NCI-H460 (cell line): ENCODE measurements at regions not wholly inside any gene's neighbourhood (a gene's known extent, or its start where the extent isn't known, plus 50 kb on each side); places are given as distances from the start of the nearest gene placed in this dataset.
A peak's percentile ranks its signal among the peaks of the same experiment; 100 is the strongest.
"Not testable (repeated sequence)": the region's sequence is repeated elsewhere in the genome, so short reads cannot be mapped to it uniquely, and the experiment has no call there.

Source experiments
- DNase-seq: peaks from one replicate; pipeline ENCODE4 v3.0.0-alpha.2; 2016; ENCODE audit warnings: low read depth; ENCODE audit errors: extremely low read depth

DNA sequence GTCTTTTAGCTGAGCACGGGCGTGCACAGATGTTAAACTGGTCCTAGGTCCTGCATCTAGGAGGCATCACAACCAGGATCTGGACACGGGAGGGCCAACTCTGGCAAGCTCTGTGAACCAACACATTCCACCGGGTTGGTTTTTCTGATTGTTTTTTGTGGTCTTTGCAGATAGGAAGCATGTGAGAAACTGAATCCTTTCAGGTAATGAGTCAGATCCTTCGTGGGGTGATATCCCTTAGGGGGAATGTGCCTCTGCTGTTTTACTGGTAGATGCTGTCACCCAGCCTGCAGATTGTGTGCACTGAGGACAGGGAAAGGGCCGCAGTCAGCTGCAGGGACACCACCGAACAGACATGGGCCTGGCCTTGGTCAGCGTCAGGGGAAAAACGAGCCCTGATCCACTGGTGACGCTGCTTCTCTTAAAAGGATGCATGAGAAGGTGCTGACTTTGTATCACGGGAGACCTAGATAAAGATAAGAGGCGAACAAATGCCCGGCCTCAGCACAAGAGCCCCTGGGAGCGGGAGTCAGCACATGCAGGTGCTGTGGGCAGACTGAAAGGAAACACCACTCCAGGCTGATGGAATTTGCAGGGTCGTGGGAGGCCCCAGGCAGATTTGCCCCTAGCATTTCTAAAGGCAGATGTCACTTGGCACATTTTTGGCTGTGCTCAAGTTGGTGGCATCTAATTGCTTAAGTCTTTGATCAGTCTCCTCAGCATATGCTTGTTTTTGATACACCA is 51.1 kb downstream of the DOP1B start:
- no peak for DNase-seq

DNA sequence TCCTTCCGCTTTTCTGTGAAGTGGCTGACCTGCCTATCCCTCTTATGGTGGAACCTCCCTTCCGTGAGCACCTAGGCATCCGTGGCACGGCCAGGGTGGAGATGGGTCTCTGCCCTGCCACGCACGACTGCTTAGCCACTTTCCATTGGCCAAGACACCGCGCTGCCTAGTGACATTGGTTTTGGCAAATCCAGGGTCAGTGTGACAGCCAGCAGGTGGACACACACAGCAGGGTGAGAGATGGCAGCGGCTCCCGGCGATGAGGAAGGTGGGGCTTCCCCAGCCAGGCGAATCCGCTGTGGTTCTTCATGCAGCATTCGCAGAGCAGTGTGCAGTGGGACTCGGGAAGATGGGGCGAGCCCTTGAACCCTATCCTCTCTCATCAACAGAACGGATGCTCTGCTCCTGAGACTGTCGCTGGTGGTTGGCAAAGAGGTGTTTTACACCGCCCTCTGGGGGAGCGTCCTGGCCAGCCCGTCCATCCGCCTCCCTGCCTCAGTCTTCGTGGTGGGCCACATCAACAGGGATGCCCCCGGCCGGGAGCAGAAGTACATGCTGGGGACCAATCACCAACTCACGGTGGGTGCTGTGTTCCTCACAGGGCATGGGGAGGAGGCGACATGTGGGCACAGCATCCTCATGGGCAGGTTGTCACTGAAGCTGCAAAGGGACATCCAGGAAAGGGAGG is 51.8 kb downstream of the DOP1B start:
- no peak for DNase-seq

DNA sequence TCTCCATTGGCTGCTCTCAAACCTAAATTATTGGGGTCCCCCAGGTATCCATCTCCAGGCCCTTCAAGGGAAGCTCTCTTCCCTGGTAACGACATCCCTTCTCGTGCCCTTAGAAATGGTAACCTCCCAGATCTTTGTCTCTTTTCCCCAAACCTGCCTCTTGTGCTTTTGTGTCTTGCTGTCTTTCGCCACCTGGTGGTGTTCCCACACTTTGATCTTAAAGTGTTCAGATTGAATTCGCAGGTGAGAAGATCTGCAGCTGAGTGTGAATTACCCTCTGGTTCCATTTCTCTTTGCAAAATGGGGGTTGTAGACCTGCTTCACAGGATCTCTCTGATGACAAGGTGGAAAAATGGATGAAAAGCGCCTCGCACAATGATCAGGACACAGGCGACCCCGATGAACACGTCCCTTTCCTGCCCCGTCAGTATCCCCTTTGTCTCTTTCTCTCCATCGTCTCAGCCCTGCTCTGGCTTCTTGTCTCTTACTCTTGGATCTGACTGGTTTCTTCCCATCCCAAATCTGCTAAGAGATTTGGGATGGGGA is 53.1 kb downstream of the DOP1B start:
- peak; percentile 41 for DNase-seq

DNA sequence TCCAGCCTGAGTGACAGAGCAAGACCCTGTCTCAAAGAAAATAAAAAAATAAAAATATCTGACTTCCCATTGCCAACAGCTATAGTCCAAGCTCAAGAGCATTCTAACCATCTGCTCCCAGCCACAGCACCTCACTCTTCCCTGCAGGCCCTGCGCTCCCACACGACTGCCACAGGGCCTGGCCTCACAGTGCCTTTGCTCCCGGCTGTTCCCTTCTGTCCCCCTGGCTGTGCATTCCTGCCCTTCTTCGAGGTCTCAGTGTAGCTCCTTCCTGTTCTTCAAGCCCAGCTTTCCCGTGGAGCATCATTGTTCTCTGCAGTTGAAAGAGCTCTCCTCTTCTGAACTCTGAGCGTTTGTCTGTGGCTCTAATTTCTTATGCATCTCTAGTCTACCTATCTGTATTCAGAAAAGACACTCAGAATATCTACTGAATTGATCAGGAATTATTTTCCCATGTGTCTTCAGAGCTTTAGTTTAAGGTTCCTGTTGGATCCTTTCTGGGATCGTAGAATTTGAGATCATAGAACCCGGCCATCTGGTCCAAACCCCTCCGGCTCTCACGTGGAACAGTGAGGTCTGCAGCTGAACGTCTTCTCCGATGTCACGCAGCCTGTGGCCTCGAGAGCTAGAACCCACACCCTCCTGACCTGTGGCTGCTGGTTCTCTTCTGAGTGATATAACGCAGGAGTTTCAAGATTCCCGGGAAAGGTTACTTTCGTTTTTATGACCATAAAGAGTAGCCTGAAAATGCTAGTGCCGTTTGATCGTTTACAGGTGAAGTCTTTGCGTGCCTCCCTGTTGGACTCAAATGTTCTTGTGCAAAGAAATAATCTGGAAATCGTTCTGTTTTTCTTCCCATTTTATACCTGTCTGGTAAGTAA is 54.4 kb downstream of the DOP1B start:
- no peak for DNase-seq

DNA sequence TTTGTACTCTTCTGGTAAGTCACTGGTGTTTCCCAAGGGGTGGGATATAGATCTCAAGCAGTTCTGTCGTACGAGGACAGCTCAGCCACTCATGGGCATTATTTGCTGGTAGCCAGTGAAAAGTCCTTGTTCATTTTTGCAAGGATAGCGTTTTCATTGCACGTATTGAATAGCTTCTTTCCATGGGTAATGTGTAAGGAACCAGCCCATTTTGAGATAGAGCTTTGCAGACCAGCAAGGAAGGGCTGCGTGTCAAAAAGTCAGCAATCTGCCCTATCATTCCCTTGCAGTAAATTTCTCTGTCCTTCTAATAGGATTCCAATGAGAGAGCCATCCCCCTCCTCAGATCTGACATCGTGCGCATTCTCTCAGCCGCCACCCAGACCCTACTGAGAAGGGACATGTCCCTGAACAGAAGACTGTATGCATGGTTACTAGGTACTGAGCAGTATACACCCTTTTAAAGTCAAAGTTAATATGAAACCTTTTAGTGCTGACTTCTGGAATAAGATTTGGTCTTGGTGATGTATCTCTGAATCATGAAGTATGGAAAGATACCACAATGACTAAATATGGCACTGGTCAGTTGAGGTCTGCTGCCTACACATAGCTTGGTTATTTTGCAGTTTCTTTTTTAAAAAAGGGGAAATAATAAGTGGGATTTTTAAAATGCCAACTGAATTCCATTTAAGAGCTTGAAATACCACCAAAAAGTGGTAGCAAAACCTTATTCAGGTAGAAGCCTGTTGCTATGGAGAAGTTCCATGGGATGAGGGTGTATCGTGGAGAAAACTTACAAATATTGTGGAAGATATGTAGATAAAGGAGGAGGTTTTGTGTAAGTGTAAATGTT is 55.3 kb downstream of the DOP1B start:
- no peak for DNase-seq

DNA sequence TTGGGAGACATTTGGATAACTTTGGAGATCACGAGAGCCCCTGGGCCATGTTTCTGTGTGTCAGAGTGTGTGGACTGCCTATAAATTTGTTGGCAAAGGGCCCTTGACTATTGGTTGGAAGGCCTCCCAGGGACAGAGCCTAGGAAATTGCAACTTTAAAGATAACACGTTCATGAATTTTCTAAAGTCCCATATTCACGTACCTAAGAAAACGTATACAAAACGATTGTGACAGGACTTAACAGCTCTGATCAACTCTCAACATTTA is 55.8 kb downstream of the DOP1B start:
- no peak for DNase-seq

DNA sequence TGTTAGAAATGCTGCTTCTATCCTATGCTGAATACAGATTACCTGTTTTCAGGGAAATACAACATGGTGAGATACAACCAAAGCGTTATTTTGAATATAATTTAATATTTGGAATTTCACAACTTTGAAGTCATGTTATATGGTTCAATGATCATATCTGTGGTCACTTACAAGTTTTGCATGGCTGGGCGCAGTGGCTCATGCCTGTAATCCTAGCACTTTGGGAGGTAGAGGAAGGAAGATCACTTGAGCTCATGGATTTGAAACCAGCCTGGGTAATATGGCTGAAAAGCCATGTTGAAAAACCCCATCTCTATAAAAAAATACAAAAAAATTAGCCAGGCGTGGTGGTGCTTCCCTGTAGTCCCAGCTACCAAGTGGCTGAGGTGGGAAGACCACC is 57.9 kb downstream of the DOP1B start:
- no peak for DNase-seq

DNA sequence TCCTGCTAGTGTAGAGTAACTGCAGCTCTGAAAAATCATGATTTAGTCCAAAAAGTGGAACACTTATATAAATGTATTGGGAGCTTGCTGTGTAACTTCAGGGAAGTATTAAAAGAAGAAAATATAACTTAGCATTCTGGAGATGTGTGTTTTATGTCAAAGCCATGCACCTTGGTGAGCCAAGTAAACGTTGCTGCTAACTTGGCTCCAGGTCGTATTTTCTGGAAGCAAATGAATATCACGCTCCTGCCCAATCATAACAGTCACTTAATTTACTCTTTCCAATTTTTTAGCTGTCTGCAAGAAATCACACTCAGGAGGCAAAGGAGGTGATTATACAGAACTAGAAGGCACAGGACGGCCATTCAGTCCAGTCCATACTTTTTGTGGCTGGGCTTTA is 61.1 kb downstream of the DOP1B start:
- no peak for DNase-seq

DNA sequence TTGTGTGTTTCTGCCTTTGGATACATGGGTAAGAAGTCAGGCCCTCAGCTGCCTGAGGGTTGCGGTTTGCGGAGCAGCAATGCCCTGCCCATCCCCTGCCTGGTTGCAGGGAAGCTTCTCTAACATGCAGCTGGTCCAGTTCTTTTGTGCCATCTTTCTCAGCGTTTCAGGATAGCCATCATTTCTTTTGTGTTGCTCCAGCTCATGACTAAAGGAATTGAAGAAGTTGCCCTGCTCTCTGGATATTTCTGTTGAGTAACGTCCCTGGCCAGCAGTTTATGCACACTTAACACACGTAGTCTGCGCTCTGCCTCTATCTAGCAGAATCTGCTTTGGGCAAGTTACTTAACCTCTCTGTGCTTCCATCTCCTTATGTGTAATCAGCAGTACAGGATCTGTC is 62.1 kb downstream of the DOP1B start:
- DNase-seq, result no peak

DNA sequence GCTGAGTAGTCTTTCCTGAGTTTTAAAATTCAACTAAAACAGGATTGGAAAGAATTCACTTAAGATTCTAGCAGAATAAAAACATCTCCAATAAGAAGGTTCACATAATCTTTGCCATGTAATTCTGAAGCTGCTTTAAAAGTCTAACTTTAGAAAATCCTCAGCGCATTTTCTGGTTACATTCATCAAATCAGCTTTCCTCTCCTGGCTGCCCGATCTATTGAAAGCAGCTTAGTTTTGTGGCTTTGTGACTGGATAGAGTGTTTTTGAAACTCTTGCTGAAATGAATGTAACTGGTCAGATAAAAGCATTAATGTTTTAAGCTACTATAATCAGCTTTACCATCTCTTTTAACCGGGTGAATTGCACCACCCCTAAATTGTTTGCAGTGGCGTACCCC is 66.8 kb downstream of the DOP1B start:
- DNase-seq, result no peak

DNA sequence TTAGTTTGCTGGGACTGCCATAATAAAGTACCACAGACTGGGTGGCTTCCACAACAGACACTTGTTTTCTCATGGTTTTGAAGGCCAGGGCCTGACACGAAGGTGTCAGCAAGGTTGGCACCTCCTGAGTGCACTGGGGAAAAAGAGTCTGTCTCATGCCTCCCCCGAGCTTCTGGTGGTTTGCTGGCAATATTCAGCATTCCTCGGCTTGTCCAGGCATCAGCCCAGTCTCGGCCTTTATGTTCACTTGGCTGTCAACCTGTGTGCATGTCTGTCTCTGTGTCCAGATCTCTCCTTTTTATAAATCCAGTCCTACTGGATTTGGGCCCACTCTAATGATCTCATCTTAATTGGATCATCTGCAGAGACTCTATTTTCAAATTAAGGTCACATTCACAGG is 72.6 kb downstream of the DOP1B start:
- DNase-seq, result no peak

DNA sequence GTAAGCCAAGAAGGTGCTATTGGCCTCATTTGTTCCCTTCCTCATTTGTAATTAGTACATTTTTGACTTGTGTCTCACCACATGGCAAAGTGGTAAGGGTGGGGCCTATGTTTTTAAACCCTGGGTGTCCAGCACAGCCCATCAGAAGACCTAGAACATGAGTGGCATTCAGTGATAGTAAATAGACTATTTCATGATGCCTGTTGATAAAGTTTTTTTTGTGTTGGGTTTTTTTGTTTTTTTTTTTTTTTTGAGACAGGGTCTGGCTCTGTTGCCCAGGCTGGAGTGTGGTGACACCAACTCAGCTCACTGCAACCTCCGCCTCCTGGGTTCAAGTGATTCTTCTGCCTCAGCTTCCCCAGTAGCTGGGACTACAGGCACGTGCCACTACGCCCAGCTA is 74.8 kb downstream of the DOP1B start:
- not testable (repeated sequence) for DNase-seq

DNA sequence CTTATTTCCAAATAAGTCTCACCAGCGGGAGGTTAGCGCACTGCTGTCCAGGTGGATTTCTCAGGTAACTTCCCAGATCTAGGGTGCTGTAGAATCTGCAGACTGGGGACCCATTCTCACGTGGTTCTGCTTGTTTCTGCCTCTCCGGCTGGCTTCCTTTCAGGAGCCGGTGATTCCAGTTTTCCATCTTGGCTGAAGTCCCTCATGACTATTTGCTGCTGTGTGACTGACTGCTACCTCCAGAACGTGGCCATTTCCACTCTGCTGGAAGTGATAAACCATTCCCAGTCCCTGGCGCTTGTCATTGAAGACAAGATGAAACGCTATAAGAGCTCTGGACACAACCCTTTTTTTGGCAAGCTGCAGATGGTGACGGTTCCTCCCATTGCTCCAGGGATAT is 76.0 kb downstream of the DOP1B start:
- DNase-seq, result no peak

DNA sequence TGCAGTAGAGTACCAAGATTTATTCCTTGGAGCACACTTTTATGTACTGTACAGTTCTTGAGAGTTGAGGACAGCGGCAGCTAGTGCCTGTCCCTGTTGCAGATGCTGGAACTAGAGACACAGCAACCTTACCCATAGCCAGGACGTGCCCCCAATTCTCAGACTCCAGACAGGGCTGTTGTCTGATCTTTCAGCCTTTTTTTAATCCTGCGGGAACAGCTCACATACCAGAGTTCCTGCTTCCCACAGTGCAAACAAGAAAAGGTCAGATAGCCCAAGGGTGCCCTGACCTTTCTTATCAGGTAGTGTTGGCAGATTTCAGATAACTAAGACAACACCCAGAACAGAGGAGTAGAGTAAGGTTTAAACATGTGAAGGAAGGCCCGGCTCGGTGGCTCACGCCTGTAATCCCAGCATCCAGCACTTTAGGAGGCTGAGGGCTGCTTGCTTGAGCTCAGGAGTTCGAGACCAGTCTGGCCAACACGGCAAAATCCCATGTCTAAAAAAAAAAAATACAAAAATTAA is 78.5 kb downstream of the DOP1B start:
- no peak for DNase-seq

DNA sequence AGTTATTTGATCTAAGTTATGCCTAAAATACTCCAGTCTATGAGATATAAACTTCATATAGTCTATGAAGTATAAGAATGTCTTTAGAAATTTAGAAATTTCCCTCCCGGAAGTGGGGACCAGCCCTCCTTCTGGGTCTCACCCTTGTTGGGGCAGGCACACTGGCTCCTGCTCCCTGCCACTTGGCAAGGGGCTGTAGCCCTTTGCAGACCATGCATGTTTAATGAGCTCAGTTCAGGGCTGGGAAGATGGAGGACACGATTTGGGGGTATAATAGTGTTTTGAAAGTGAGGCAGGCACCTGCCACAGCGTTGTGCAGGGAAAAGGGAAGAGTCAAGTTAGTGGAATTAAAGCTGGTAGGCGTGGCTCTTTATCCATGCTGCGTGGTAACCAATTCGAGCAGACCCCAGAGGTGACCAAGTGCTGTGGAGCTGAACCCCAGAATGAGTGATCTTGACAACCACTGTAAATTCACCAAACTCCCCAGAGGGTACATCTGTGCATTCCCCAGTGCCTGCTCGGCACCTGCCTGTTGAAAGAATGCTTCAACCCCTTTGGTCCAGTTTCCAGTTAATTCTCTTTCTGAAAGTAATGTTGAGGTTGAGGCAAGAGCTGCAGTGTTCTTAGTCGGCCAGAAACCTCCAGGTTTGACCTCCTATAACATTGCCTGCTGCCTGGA is 79.6 kb downstream of the DOP1B start:
- DNase-seq, result no peak

DNA sequence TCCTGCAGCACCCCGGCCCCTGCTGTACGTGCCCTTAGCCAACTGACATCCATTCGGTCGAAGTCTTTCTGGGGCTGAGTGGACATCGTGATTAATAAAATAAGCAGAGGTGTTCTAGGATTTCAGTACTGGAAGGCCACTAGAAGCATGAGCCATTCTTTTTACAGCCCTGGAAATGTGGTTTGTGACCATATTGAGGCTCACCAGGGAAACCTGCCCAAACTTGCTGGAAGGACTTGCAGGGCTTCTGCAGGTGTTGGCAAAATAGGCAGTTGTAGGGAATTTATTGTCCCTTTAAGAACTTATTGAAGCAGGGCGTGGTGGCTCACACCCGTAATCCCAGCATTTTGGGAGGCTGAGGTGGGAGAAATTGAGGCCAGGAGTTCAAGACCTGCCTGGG is 80.8 kb downstream of the DOP1B start:
- no peak for DNase-seq

DNA sequence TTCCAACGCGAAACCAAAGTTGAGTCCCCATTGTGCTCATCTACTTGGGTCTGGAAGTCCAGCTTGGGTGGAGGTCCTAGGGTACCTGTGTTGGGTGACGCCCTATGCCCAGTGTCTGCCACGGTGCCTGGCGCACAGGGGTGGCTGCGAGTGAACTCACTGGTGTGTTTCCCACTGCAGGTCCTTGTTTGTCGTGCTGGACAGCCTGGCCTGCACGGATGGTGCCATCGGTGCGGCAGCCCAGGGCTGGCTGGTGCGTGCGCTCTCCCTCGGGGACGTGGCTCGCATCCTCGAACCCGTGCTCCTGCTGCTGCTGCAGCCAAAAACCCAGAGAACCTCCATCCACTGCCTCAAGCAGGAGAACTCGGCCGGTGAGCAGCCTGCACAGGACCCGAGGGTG is 80.4 kb upstream of the MORC3 start:
- no peak for DNase-seq

DNA sequence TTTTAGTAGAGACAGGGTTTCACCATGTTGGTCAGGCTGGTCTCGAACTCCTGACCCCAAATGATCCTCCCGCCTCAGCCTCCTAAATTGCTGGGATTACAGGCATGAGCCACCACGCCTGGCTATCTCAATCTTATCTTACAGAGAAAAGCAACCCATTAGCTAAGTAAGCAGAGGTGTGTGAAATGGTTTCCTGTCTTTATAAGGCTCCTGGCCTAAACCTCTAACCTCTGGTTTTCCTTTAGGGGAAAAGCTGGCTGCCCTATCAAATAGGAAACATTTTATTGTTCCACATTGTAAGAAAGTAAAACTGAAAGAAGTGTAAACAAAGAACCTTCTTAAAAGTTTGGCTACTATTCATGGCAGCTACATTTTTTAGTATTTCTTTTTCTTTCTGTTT is 78.3 kb upstream of the MORC3 start:
- DNase-seq, result no peak

DNA sequence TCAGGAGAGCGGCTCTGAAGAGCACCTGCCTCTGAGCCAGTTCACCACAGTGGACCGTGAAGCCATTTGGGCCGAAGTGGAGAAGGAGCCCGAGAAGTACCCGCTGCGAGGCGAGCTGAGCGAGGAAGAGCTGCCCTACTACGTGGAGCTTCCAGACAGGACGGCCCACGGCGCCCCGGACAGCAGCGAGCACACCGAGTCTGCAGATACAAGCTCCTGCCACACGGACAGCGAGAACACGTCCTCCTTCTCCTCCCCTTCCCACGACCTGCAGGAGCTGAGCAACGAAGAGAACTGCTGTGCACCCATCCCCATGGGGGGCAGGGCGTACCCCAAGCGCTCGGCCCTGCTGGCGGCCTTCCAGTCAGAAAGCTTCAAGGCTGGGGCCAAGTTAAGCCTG is 74.9 kb upstream of the MORC3 start:
- no peak for DNase-seq

DNA sequence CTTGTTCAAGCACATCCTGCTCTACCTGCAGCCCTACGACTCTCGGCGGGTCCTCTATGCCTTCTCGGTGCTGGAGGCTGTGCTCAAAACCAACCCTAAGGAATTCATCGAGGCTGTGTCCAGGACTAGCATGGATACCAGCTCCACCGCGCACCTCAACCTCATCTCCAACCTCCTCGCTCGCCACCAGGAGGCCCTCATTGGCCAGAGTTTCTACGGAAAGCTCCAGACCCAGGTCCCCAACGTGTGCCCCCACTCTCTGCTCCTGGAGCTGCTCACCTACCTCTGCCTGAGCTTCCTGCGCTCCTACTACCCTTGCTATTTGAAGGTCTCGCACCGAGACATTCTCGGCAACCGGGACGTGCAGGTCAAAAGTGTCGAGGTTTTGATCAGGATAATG is 74.3 kb upstream of the MORC3 start:
- no peak for DNase-seq
